Heart left ventricle (tissue), 13 donors: ENCODE measurements at regions not wholly inside any gene's neighbourhood (a gene's known extent, or its start where the extent isn't known, plus 50 kb on each side); places are given as distances from the start of the nearest gene placed in this dataset.

ENCODE experiments used
- CTCF ChIP-seq, 12 donors: fragments of 200-600 bp; sonication (generic) in 4 of 12; IDR thresholded peaks; one replicate each; pipeline versions ENCODE4 v1.5.0 to v1.8.0; 2018 to 2022; ENCODE audit warnings: antibody characterized with exemption in 12 of 12, mild to moderate bottlenecking in 5 of 12
- POLR2A ChIP-seq, 2 donors: fragments of 450-650 bp; IDR thresholded peaks; one replicate each; pipeline ENCODE4 v1.6.1; 2017; ENCODE audit warnings: antibody characterized with exemption in 2 of 2, mild to moderate bottlenecking in 2 of 2, moderate library complexity in 2 of 2
- donor health status: ischemic (EF 13 %, LVEDD 7.1; RV severe dilation, severe dysfunction).
- donor health status: DM: no; HTN: yes; CAD: no.
- donor health status: DM: no; HTN: no; CAD: no.
- donor health status: ischemic (EF 25% LVEDD 6.9; RV normal size, moderate dysfunction).
- donor health status: ischemic (EF 25% LVEDD 5.7; RV mildly dilated, moderate dysfunction).
- donor health status: ischemic (EF 35%, LVEDD 5.7; RV mildly dilated, moderate dysfunction).
- donor health status: nonischemic (EF 11% LVEDD 7.7; RV severe dilation, severe dysfunction).
- donor health status: DM: yes; HTN: yes; CAD: no.
- donor health status: PGD.
- donor health status: ischemic (EF 29% LVEDD 5.4; RV normal size, mild dysfunction).
- donor health status: nonischemic (EF 23%, LVEDD 6.1; RV moderate dilation, normal function).

DNA sequence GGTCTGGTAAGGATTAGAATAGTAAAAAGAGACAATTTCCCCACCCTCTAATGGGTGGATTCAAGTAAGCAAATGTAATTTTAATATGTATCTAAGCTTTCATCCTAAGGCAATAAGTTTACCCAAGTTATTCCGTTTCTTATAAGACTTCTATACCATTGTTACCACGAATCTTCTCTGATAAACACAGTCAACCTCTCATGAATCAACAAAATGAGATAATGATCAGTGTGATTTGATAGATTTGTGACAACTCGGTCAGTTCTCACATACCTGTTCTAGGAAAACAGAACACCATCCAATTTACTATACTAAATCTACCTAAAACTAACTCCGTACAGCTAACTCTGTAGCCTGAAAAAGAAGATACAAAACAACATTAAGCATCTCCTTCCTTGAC, 342.1 kb downstream of the TBL1XR1 start:
- TF ChIP-seq CTCF (IDR thresholded peaks at IDR 0.05) (no peak), POLR2A (IDR thresholded peaks at IDR 0.05) (no peak)
